ENCODE measurements at regions not wholly inside any gene's neighbourhood (a gene's known extent, or its start where the extent isn't known, plus 50 kb on each side); places are given as distances from the start of the nearest gene placed in this dataset.

DNA sequence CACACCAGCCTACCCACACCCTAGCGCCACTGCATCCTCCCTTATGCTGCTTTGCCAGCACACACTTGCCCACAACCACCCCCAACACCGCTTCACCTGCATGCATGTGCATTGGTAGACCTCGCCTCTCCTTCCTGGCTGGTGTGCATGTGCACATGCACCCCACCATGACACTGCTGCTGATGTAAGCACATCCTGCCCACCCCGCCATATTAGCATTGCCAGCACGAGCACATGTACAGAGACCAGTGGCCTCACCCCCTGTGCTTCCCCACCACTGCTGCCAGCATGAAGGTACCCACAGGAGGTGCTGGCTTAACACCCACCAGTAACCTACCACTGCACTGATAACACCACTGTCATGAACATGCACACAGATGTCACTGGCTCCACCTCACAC lies 218.2 kb downstream of the SLCO4C1 start:
- Histone ChIP-seq H3K79me2 (ENCODE audit: insufficient read depth) (no peaks in the 10 kb centered on the region), H3K36me3 (replicated peaks in 1 of 2; ENCODE audit: control insufficient read depth in 1 of 2, insufficient read depth in 2 of 2, low read length in 1 of 2) (no peaks in the 10 kb centered on the region), H3K9ac (no peak overlapping the region), H3F3A (replicated peaks; ENCODE audit: insufficient read depth) (no peaks in the 10 kb centered on the region), H3K27me3 (ENCODE audit: insufficient read depth) (no peaks in the 10 kb centered on the region), H2AFZ (ENCODE audit: low read depth) (no peak overlapping the region), H3K4me1 (ENCODE audit: control insufficient read depth in 1 of 2, insufficient read depth in 2 of 2, low read depth in 1 of 2, low read length in 1 of 2) (no peaks in the 10 kb centered on the region), H3K4me2 (no peak overlapping the region), H3K9me2 (no peaks in the 10 kb centered on the region), H3K9me3 (no peaks in the 10 kb centered on the region), H3K27ac (ENCODE audit: low read depth in 2 of 2, low read length in 1 of 2) (no peak overlapping the region), H4K20me1 (ENCODE audit: insufficient read depth) (no peaks in the 10 kb centered on the region), H3K4me3 (ENCODE audit: low read depth in 2 of 2, low read length in 1 of 2) (no peak overlapping the region)
- TF ChIP-seq ELF1 (IDR thresholded peaks at IDR 0.05) (no peak), MXI1 (IDR thresholded peaks at IDR 0.05; ENCODE audit: low read depth, low read length) (no peak), MEF2A (IDR thresholded peaks at IDR 0.05; ENCODE audit: borderline replicate concordance, low read depth) (no peak), SIN3A (IDR thresholded peaks at IDR 0.05; ENCODE audit: borderline replicate concordance, low read depth, low read length) (no peak), FOXJ3 (CRISPR knock-in tag; IDR thresholded peaks at IDR 0.05) (no peak), PBX3 (IDR thresholded peaks at IDR 0.05) (no peak), RAD21 (IDR thresholded peaks at IDR 0.05; ENCODE audit: low read length) (no peak)
- TF ChIP-seq, protein P1, sequence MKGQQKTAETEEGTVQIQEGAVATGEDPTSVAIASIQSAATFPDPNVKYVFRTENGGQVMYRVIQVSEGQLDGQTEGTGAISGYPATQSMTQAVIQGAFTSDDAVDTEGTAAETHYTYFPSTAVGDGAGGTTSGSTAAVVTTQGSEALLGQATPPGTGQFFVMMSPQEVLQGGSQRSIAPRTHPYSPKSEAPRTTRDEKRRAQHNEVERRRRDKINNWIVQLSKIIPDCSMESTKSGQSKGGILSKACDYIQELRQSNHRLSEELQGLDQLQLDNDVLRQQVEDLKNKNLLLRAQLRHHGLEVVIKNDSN (IDR thresholded peaks at IDR 0.05; ENCODE audit: borderline replicate concordance, low read depth): no peak
- DNase-seq: no peak
- 34% methylated on average over 3 of the region's 5 CpGs for WGBS (ENCODE audit: low lambda C conversion rate)
- POLR2A ChIA-PET: no interaction called here
- CTCF ChIA-PET: interaction anchor here (1.2 to 1.4 kb wide), 2 partner anchors 13 kb away, joined by 3 to 6 read pairs; no protein-coding TSS in a partner anchor

DNA sequence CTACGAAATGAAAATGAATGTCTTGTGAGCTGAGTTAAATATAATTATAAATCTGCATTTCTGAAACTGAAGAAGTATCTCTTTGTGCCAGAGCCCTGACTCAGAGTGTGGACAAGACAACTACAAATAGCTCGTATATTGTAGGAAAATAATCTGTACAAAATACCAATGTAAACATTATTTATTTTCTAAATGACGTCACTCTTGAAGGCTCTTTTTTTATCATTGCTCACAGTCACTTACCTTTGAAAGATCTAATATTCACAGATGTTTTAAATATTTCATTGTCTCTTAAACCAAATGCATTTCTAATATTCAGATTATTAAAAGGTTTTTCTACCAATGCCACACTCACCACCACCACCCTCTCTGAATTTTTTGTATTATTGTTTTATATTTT lies 226.1 kb downstream of the SLCO4C1 start:
- 55% methylated on average over 3 of the region's 3 CpGs for WGBS (ENCODE audit: low lambda C conversion rate)
- no peak overlapping the region for H3K4me3 ChIP-seq (ENCODE audit: low read depth in 2 of 2, low read length in 1 of 2)
- no peak overlapping the region for H3K4me2 ChIP-seq
- H3K27me3 ChIP-seq (ENCODE audit: insufficient read depth): no peaks in the 10 kb centered on the region
- H3F3A ChIP-seq (replicated peaks; ENCODE audit: insufficient read depth): no peaks in the 10 kb centered on the region
- no peaks in the 10 kb centered on the region for H4K20me1 ChIP-seq (ENCODE audit: insufficient read depth)
- H3K27ac ChIP-seq (ENCODE audit: low read depth in 2 of 2, low read length in 1 of 2): no peak overlapping the region
- H3K79me2 ChIP-seq (ENCODE audit: insufficient read depth): no peaks in the 10 kb centered on the region
- ChIA-PET POLR2A (no interaction called here), CTCF (no interaction called here)
- H3K9ac ChIP-seq: no peak overlapping the region
- no peaks in the 10 kb centered on the region for H3K36me3 ChIP-seq (replicated peaks in 1 of 2; ENCODE audit: control insufficient read depth in 1 of 2, insufficient read depth in 2 of 2, low read length in 1 of 2)
- no peak overlapping the region for H2AFZ ChIP-seq (ENCODE audit: low read depth)
- no peaks in the 10 kb centered on the region for H3K9me2 ChIP-seq
- no peak for DNase-seq
- H3K4me1 ChIP-seq (ENCODE audit: control insufficient read depth in 1 of 2, insufficient read depth in 2 of 2, low read depth in 1 of 2, low read length in 1 of 2): no peaks in the 10 kb centered on the region
- TF ChIP-seq RCOR1 (IDR thresholded peaks at IDR 0.05; ENCODE audit: low read length): no peak
- TF ChIP-seq, protein P2, sequence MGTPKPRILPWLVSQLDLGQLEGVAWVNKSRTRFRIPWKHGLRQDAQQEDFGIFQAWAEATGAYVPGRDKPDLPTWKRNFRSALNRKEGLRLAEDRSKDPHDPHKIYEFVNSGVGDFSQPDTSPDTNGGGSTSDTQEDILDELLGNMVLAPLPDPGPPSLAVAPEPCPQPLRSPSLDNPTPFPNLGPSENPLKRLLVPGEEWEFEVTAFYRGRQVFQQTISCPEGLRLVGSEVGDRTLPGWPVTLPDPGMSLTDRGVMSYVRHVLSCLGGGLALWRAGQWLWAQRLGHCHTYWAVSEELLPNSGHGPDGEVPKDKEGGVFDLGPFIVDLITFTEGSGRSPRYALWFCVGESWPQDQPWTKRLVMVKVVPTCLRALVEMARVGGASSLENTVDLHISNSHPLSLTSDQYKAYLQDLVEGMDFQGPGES (IDR thresholded peaks at IDR 0.05; ENCODE audit: low read depth, low read length): no peak
- no peak for TF ChIP-seq EZH2phosphoT487 (IDR thresholded peaks at IDR 0.05; ENCODE audit: borderline replicate concordance, low read depth)
- no peak for TF ChIP-seq RFX5 (IDR thresholded peaks at IDR 0.05; ENCODE audit: low read length)
- TF ChIP-seq FOXM1 (IDR thresholded peaks at IDR 0.05; ENCODE audit: low read depth): no peak
- no peaks in the 10 kb centered on the region for H3K9me3 ChIP-seq

Data from SK-N-SH (cell line).